IPS-18c (cell line): ENCODE measurements at regions not wholly inside any gene's neighbourhood (a gene's known extent, or its start where the extent isn't known, plus 50 kb on each side); places are given as distances from the start of the nearest gene placed in this dataset.
A peak's percentile ranks its signal among the peaks of the same experiment; 100 is the strongest.
"Not testable (repeated sequence)": the region's sequence is repeated elsewhere in the genome, so short reads cannot be mapped to it uniquely, and the experiment has no call there.

ENCODE experiments used
- H3K4me3 ChIP-seq: 2 replicates; pipeline ENCODE4 v1.7.0; 2013; ENCODE audit warnings: low read depth, mild to moderate bottlenecking, low read length, moderate library complexity; ENCODE audit not compliant: insufficient read depth
- H3K9me3 ChIP-seq: one replicate; pipeline ENCODE4 v1.6.1; 2013; ENCODE audit warnings: mild to moderate bottlenecking, low read length, moderate library complexity; ENCODE audit not compliant: control insufficient read depth, insufficient read depth

DNA sequence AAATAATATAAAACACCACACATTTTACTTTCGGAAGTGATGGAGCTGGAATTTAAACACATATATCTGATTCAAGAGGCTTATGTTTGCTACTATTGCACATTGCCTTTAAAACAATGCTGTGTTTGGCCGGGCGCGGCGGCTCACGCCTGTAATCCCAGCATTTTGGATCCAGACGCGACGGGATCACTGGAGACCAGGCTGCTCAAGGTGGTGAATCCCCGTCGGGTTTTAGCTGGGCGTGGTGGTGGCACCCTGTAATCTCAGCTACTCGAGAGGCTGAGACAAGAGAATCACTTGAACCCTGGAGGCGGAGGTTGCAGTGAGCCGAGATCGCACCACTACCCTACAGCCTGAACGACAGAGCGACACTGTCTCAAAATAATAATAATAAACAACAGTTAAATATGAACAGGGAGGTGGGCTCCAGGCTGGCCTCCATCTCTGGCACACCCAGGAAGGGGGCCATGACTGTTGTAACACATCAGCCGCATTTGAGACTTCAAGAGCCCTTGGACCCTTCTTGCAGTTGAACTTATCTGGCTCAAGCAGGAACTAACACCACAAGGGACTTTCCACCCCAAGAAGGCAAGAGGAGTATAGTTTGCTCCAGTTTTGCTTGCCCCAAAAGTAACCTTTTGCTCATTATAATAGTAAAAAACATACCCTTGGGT, 127.1 kb upstream of the ZNF184 start:
- Histone ChIP-seq H3K9me3 (no peaks in the 10 kb centered on the region), H3K4me3 (no peak overlapping the region)

DNA sequence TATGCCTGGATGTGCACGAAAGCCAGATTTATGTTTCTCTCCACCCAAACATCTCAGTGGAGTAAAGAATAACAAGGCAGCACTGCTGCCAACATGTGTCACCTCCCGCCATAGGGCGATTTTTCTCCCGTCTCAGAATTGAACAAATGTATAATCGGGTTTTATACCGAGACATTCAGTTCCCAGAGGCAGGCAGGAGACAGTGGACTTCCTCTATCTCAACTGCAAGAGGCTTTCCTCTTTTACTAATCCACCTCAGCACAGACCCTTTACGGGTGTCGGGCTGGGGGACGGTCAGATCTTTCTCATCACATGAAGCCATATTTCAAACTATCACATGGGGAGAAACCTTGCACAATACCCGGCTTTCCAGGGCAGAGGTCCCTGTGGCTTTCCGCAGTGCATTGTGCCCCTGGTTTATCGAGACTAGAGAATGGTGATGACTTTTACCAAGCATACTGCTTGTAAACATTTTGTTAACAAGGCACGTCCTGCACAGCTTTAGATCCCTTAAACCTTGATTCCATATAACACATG, 124.2 kb upstream of the ZNF184 start:
- H3K9me3 ChIP-seq, H3K4me3 ChIP-seq: not testable (repeated sequence)

DNA sequence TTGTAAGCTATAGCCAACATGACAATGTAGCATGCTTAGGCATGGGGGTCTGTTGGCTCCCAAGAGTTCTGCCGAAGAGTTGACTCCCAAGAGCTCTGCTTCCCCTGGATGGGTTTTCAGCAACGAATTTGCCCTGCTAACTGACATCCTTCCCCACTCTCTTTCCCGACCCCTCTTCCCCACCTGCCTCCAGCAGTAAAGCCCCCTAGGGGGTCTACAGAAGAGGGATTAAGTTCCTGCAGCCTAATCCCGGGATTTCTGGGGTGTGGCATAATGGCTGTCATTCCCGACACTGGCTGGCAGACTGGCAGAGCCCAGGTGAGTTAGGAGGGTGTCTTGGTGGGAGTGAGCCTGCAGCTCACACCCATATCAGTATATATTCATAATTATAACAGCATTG, 121.0 kb upstream of the ZNF184 start:
- H3K4me3 ChIP-seq = peak overlapping the region; percentile 55
- H3K9me3 ChIP-seq = no peaks in the 10 kb centered on the region

DNA sequence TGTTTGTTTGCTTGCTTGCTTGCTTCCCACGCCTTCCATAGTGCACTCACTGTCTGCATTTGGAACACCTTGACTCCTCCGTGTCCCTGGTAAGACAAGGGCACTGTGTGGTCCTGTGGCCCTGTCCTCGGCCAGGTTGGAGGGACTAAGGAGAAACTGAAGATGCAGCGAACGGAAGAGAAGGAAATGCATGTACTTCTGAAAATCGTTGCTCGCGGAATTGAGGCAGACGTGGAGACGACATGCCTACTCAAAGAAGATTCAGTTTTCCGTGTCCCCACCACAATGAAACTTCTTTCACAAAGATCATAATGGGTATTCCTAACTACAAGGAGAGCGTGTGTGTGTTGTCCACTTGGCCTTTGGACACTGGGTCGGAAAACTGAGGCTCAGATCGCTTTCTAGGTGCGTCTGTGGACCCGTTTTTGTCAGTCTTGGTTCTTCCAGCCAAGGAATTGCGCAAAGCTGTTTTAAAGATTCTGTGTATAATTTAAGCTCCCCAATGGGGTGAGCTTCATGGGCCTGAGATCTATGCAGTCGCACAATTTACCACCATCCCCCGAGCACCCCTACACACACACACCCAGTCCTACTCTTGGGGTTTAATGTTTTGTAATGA, 120.4 kb upstream of the ZNF184 start:
- peak overlapping the region; percentile 55 for H3K4me3 ChIP-seq

DNA sequence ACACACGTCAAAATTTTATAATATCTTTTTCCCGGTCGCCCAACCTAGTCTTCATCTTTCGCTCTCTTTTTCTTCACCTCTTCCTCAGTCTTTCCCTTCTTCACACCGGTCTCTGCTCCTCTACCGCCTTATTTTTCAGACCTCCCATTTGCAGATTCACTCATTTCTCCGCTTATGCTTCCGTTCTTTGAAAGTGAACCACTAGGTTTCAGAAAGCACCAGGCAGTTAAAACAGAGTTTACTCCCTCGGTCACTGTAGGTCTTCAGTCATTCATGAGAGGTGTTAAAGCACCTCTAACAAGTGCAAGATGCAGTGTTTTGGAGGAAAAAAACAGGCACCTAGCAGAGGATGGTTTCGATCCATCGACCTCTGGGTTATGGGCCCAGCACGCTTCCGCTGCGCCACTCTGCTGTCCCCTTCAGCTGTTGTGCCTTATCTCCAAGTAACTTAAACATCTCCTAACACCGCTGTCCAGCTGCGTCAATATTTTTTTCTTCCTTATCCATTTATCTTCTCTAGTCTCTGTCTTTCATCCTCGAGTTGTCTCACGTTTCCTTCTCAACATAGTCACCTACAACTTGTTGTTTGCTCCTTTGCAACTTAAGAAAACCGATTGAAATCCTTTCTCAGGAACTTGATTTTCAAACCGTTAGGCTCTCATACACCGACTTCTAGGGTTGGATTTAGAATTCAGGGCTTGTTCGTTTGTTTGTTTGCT, 119.7 kb upstream of the ZNF184 start:
- Histone ChIP-seq H3K9me3 (no peaks in the 10 kb centered on the region), H3K4me3 (peak overlapping the region; percentile 55)

More for the DNA sequence above, 120.4 kb upstream of the ZNF184 start:
- H3K9me3 ChIP-seq = no peaks in the 10 kb centered on the region

DNA sequence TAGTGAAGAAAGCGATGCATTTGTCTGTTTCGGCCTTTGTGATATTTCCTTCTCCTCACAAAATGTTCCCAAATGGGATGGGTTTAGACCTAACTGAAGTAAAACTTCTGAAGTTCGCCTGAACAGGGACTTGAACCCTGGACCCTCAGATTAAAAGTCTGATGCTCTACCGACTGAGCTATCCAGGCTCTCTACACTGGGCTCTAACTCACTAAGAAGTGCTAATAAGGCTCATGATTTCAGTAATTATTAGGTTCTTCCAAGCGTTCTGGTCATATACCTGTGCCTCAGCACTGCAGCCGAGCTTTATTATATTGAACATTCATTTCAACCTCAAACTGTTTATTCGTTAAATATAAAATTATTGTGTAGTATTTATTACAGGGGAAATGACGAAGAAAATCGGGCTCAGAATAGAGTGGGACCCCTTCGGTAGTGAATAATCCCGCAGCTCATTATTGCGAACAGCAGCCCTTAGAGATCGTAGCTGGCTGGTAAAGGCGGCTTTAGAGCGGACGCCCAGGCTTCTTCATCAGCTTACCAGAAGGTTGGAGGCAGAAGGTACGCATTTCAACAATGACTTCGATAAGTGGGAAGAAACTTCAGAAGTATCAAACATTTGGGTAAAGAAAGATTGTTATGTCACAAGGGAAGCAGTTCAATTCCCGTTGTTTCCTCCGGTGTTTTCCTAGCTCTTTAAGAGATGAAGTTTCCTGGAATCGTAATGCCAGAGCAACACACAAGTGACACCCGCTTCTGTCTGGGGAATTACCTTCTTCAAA, 119.0 kb upstream of the ZNF184 start:
- Histone ChIP-seq H3K4me3 (peak overlapping the region; percentile 44; the same call in 1 of the 2 replicates), H3K9me3 (no peaks in the 10 kb centered on the region)

DNA sequence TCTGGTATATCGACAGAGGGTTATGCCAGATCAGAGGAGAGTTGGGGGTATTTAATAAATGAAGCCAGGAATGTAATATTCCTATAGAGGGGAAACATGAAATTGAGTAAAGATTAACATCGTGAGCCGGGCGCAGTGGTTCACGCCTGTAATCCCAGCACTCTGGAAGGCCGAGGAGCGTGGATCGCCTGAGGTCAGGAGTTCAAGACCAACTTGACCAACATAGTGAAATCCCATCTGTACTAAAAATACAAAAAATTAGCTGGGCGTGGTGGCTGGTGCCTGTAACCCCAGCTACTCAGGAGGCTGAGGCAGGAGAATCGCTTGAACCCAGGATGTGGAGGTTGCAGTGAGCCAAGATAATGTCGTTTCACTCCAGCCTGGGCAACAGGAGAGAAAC, 112.4 kb upstream of the ZNF184 start:
- H3K9me3 ChIP-seq, H3K4me3 ChIP-seq: not testable (repeated sequence)

DNA sequence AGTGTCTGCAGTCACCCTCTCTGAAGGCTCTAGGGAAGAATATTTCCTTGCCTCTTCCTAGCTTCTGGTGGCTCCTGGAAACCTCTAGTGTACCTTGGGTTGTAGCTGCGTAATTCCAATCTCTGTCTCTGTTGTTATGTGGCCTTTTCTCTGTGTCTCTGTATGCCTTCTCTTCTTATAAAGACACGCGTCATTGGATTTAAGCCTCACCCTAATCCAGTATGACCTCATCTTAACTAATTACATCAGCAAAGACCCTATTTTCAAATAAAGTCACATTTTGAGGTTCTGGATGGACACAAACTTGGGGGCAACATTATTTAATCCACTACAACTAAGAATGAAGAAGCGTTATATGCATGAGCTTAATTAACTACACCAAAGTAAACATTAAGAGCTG, 111.4 kb upstream of the ZNF184 start:
- Histone ChIP-seq H3K4me3 (no peak overlapping the region), H3K9me3 (no peaks in the 10 kb centered on the region)

DNA sequence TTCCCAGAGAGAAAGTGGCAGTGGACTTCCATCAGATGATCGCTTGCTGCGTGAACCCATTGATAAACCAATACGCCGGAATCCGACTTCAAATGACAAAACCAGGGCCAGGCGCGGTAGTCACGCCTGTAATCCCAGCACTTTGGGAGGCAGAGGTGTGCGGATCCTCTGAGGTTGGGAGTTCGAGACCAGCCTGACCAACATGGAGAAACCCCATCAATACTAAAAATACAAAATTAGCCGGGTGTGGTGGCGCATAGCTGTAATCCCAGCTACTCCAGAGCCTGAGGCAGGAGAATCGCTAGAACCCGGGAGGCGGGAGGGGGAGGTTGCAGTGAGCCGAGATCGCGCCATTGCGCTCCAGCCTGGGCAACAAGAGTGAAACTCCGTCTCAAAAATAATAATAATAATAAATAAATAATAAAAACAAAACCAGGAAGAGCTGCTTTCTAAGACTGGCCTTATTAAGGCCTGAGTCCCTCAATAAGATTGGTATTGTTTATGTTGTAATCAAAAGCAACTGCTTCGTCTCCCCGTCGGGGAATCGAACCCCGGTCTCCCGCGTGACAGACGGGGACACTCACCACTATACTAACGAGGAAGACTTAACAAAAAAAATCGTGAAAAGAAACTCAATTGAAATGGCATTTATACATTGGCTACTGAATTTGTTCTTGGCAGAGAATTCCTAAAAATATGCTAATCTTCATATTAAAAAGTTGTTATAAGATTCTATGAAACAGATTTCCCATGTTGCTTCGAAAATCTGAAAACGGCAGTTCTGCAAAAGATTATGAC, 110.2 kb upstream of the ZNF184 start:
- peak overlapping the region; percentile 47 for H3K4me3 ChIP-seq
- H3K9me3 ChIP-seq = no peaks in the 10 kb centered on the region

DNA sequence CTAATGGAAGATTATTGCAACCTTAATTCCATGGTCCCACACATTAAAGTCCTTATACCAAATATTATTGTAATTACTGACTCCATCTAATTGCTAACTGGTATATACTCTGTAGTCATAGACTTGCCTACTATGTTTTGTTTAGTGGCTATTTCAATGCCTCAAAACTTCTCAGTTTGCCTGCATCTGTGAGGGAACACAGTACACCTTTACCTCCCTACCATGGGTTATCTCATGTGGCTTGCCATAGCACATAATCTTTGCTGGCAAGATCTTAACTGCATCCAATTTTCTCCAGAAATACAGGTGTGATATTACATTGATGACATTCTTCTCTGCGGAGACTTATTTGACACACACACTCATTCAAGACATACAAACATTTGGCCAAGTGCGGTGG, 107.1 kb upstream of the ZNF184 start:
- H3K4me3 ChIP-seq = no peak overlapping the region

DNA sequence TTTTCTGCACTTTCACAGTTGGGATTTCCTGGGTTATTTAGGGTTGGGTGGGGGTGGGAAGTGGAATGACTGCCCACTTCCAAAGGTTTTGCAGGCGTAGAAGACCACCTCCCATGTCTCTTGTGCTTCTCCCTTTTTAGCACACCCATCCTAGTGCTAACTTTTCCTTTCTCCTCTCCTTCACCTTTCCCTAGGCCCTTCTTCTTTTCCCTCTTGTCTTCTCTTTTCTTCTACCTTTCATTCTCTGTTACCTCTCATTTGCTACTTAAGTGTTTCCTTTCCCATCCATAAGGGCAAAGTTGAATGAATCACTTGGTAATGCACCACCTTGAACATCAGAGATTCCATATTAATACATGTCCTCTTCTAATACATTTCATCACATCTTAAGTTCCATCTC, 105.0 kb upstream of the ZNF184 start:
- Histone ChIP-seq H3K4me3 (no peak overlapping the region), H3K9me3 (peaks cover 2% of the 10 kb centered on the region)

More for the DNA sequence above, 107.1 kb upstream of the ZNF184 start:
- H3K9me3 ChIP-seq = peaks cover 2% of the 10 kb centered on the region

DNA sequence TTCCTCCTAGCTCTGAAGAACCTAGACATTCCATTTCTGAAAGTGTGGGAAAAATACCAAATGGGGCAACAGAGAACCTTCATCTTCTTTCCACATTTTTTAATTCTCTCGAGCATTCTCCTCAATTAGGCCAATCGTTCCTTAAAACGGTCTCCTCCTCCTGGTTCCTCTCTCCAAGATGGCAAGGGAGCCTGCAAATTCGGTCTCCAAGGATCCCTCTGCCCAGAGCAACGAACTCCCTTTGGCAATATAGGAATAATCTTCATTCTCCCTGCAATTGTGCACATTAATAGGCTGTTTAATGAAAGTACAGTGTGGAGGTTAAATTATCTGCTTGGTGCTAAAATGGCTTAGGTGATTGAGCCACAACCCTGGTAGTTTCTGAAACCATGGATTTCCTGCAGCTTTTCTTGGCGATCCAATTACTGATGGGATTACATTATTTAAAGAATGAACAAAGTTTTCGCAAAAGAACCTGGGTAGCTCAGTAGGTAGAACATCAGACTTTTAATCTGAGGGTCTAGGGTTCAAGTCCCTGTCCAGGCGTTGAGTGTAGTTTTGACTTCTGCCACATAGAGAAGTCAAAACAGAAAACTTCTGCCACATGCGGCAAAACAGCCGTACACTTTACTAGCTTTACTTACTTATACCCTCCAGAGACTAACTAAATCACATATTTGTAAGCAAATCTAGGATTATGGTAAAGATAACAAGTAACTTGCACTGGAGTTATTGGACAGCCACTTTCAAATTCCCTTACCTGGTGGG, 102.9 kb upstream of the ZNF184 start:
- H3K9me3 ChIP-seq = peaks cover 2% of the 10 kb centered on the region
- peak overlapping the region; percentile 31; the same call in 1 of the 2 replicates for H3K4me3 ChIP-seq

DNA sequence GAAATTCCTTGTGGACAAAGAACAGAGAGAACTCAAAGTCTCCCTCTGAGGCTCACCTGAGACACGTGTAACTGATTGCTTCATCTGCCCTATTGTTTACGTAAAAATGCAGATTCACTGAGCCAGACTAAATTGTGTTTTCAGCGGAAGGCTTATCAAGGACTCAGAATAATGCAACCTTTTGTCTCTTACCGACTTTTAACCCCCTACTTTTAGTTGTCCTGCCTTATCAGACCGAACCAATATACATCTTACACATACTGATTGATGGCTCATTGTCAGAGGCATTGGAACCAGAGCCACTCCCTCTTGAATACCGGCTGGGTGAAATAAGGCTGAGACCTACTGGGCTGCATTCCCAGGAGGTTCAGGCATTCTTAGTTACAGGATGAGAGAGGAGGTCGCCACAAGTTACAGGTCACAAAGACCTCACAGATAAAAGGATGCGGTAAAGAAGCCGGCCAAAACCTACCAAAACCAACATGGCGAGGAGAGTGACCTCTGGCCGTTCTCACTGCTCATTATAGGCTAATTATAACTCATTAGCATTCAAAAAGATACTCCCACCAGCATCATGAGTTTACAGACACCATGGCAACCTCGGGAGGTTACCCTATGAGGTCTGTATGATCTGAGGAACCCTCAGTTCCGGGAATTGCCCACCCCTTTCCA, 95.5 kb upstream of the ZNF184 start:
- H3K9me3 ChIP-seq = no peaks in the 10 kb centered on the region
- peak overlapping the region; percentile 15; the same call in 1 of the 2 replicates for H3K4me3 ChIP-seq

DNA sequence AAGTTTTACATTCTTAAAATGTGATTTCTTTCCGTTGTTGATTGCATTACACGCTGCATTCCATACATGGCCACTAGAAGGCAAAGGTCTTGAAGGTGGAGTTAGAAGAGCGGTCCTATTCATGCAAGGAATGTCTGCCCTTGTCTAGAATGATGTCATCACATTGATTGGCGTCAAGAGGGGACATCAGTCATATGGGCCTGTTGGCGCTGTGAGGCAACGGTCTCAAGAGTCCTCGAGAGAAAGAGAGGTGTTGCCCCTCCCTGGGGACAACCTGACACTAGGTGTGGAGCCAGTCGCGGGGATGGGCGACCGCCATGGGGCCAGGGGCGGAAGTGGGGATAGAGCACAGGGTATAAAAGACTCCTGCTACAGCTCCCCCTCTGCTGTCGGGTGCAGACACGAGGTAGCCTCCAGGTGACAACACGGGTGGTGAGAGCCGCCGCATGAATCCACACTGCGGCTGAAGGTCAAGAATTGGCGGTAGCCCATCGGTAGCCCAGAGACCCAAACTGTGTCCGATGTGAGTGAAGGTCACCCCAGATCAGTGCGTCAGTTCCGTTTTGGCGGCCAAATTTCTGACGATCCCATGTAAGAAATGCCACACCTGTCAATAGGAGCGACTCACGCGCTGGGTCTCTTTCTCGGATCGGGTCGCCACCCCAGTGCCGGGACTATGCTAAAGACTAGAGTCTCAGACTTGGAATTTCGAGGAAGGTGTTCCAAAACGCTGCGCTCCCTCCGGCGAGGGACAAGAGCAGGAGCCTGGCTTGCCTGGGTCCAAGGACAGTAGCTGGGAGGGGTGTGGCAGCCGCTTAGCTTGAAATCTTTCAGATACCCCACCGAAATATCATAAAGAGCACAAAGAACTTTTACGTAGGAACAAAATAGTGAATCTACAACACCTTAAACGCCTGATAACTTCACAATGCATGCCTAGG, 93.2 kb upstream of the ZNF184 start:
- Histone ChIP-seq H3K9me3 (no peaks in the 10 kb centered on the region), H3K4me3 (peak overlapping the region; percentile 69)

DNA sequence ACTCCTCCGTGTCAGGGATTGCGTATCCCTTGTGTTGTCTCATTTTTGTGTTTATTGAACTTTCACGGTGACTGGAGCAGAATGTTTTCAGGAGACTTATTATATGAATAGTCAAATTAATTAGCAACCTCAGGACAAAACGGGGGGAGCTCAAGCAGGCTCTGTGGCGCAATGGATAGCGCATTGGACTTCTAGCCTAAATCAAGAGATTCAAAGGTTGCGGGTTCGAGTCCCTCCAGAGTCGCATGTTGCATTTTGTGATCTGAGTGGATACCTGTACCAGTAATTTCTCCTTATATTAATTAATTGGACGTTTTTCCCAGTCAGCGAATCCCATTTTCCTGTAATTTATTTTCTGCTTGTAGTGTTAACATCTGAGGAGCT, 89.1 kb upstream of the ZNF184 start:
- no peaks in the 10 kb centered on the region for H3K9me3 ChIP-seq
- H3K4me3 ChIP-seq = peak overlapping the region; percentile 49
